ENCODE measurements at regions not wholly inside any gene's neighbourhood (a gene's known extent, or its start where the extent isn't known, plus 50 kb on each side); places are given as distances from the start of the nearest gene placed in this dataset.

GRCh38 chr21:27094184-27094948 lies 127.5 kb upstream of the ADAMTS5 start:
- Mint-ChIP-seq H3K27ac (no peak overlapping the region), H3K9me3 (ENCODE audit: low read depth) (peaks cover 5% of the 10 kb centered on the region), H3K4me1 (no peaks in the 10 kb centered on the region), H3K4me3 (no peak overlapping the region), H3K36me3 (no peaks in the 10 kb centered on the region), H3K27me3 (no peaks in the 10 kb centered on the region)
- CTCF ChIA-PET = no interaction called here
- no peak for DNase-seq
- ATAC-seq = no peak

- DNase-seq = no peak
- CTCF ChIA-PET = no interaction called here
- Mint-ChIP-seq H3K27me3 (no peaks in the 10 kb centered on the region), H3K4me1 (no peaks in the 10 kb centered on the region), H3K4me3 (no peak overlapping the region), H3K36me3 (no peaks in the 10 kb centered on the region), H3K9me3 (ENCODE audit: low read depth) (peaks cover 6% of the 10 kb centered on the region), H3K27ac (no peak overlapping the region)
- no peak for ATAC-seq
Measured at GRCh38 chr21:27086630-27087029, 119.7 kb upstream of the ADAMTS5 start.

- peaks cover 6% of the 10 kb centered on the region for H3K9me3 Mint-ChIP-seq (ENCODE audit: low read depth)
Measured at GRCh38 chr21:27086186-27086585, 119.3 kb upstream of the ADAMTS5 start.

DNA sequence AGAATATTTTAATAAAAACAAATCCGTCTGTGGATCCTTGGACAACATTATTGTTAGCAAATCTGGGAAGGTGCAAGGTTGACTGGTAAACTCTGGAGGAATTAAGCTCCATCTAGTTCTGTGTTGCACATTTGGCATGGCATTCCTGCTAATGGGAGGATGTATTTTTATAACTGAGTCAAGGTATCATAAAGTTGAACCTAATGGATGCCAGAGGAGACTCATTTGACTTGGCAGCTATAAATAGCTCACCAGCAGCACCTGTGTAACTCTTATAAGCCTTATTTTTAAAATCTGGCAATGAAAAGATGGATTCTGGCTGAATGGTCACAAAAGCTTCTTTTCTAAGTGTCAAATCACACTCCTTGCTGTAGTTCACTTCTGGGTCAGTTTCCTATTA lies 118.5 kb upstream of the ADAMTS5 start:
- Mint-ChIP-seq H3K4me1 (no peaks in the 10 kb centered on the region), H3K27ac (no peak overlapping the region), H3K27me3 (no peaks in the 10 kb centered on the region), H3K4me3 (no peak overlapping the region), H3K9me3 (ENCODE audit: low read depth) (peaks cover 8% of the 10 kb centered on the region), H3K36me3 (no peaks in the 10 kb centered on the region)
- ATAC-seq = no peak
- DNase-seq = no peak
- CTCF ChIA-PET = no interaction called here

More at GRCh38 chr21:27086186-27086585, 119.3 kb upstream of the ADAMTS5 start:
- no peak overlapping the region for H3K4me3 Mint-ChIP-seq
- DNase-seq (no peak), ATAC-seq (no peak)
- CTCF ChIA-PET = no interaction called here
- no peaks in the 10 kb centered on the region for H3K4me1 Mint-ChIP-seq
- H3K27me3 Mint-ChIP-seq = no peaks in the 10 kb centered on the region
- no peaks in the 10 kb centered on the region for H3K36me3 Mint-ChIP-seq
- H3K27ac Mint-ChIP-seq = no peak overlapping the region

DNA sequence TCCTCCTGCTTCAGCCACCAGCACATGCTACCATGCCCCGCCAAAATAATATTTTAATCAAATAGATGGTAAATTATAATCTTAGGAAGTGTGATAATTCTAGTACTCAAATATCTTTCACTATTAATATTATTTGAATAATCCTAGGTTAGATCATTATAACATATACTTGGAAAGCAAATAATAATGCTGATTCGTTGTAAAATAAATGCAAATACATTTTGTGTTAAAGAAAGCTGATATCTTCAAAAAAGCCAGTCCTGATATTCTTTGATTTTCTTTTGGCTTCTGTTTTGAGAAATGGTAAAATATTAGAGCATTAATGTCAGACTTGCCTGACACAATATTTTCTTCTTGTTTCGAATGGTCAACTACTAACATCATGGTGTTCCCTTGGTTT lies 116.3 kb upstream of the ADAMTS5 start:
- ATAC-seq (no peak), DNase-seq (no peak)
- Mint-ChIP-seq H3K27ac (no peak overlapping the region), H3K9me3 (ENCODE audit: low read depth) (peaks cover 8% of the 10 kb centered on the region), H3K27me3 (no peaks in the 10 kb centered on the region), H3K4me3 (no peak overlapping the region), H3K36me3 (no peaks in the 10 kb centered on the region), H3K4me1 (no peaks in the 10 kb centered on the region)
- CTCF ChIA-PET = no interaction called here

DNA sequence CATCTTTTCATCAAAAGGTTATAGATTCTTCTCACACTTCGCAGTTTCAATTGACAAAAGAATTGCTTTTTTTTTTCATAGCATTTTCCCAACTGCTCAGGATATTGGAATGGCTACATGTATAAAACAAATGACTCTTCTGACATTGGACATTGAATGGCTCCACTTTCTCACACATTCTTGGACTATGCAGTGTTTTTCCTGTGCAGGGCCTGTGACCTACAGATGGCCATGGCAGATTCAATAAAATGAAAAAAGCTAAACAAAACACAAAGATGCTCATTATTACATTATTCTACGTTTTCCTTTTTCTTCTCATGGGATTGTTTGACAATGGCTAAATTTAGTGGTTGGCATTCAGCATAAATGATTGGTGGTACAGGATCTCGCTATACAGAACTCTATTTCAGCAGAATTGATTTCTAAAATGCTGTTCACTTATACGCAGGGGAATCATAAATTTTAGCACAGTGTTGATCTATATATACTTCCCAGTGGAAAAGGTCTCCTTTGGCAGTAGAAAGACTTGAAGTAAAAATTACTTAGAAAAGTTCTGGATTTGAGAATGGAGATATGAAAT lies 115.6 kb upstream of the ADAMTS5 start:
- Mint-ChIP-seq H3K9me3 (ENCODE audit: low read depth) (peaks cover 8% of the 10 kb centered on the region), H3K4me3 (no peak overlapping the region), H3K36me3 (no peaks in the 10 kb centered on the region), H3K27ac (no peak overlapping the region), H3K4me1 (no peaks in the 10 kb centered on the region), H3K27me3 (no peaks in the 10 kb centered on the region)
- no peak for ATAC-seq
- CTCF ChIA-PET = no interaction called here
- DNase-seq = no peak

DNA sequence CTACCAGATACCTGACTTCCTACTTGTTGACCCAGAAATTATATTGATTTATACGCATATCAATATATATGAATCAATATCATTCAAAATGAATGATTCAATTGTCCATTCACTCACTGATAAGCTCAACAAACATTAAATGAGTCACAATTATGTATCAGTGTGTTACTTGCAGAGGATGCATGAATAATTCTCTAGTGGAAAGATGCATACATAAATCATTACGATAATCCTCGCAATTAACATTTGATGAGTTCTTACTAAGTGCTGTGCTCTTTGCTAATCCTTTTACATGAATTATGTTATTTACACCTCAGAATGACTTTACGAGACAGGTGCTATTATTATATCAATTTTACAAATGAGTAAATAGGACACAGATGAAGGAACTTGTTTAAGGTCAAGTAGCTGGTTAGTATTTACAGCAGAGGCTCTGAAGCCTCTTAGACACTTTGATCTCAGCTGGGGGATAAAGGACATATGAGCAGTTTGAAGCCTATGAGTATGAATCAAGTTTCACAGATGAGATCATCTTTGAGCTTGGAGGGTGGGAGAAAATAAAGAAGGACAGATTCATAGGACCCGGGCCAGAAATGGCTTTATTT lies 112.8 kb upstream of the ADAMTS5 start:
- Mint-ChIP-seq H3K27me3 (no peaks in the 10 kb centered on the region), H3K27ac (no peak overlapping the region), H3K36me3 (no peaks in the 10 kb centered on the region), H3K9me3 (ENCODE audit: low read depth) (peaks cover 6% of the 10 kb centered on the region), H3K4me1 (no peaks in the 10 kb centered on the region), H3K4me3 (no peak overlapping the region)
- no peak for DNase-seq
- no peak for ATAC-seq
- CTCF ChIA-PET = no interaction called here

GRCh38 chr21:27078915-27079314 lies 112.0 kb upstream of the ADAMTS5 start:
- H3K27ac Mint-ChIP-seq = no peak overlapping the region
- DNase-seq (no peak), ATAC-seq (no peak)
- no peaks in the 10 kb centered on the region for H3K27me3 Mint-ChIP-seq
- H3K4me3 Mint-ChIP-seq = no peak overlapping the region
- CTCF ChIA-PET = no interaction called here
- no peaks in the 10 kb centered on the region for H3K4me1 Mint-ChIP-seq
- no peaks in the 10 kb centered on the region for H3K36me3 Mint-ChIP-seq
- H3K9me3 Mint-ChIP-seq (ENCODE audit: low read depth) = peaks cover 5% of the 10 kb centered on the region

DNA sequence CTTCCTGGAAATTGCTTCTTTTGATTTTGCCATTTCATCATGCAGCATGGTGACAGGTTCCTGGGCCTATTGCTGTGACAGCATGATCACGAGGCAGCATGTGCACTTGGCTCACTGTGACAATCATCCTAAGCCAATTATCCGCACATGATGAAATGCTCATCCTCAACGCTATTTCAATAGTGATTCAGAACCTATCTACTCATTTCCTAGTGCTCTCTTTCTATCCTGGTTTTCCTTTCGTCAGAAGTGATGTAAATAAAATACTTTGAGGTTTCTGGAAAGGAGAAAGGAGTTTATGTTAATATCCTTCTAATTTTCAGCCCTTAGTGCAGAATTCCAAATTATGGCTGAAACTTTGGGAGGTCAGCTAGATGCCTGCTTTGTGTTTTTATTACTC lies 110.6 kb upstream of the ADAMTS5 start:
- Mint-ChIP-seq H3K27ac (no peak overlapping the region), H3K36me3 (no peaks in the 10 kb centered on the region), H3K4me3 (no peak overlapping the region), H3K27me3 (no peaks in the 10 kb centered on the region), H3K4me1 (no peaks in the 10 kb centered on the region), H3K9me3 (ENCODE audit: low read depth) (peaks cover 2% of the 10 kb centered on the region)
- DNase-seq (no peak), ATAC-seq (no peak)
- CTCF ChIA-PET = no interaction called here

GRCh38 chr21:27076025-27076424 lies 109.1 kb upstream of the ADAMTS5 start:
- peaks cover 6% of the 10 kb centered on the region for H3K9me3 Mint-ChIP-seq (ENCODE audit: low read depth)
- H3K4me1 Mint-ChIP-seq = no peaks in the 10 kb centered on the region
- CTCF ChIA-PET = no interaction called here
- DNase-seq (no peak), ATAC-seq (no peak)
- no peaks in the 10 kb centered on the region for H3K27me3 Mint-ChIP-seq
- H3K4me3 Mint-ChIP-seq = no peak overlapping the region
- H3K27ac Mint-ChIP-seq = no peak overlapping the region
- no peaks in the 10 kb centered on the region for H3K36me3 Mint-ChIP-seq

- ATAC-seq = no peak
- Mint-ChIP-seq H3K4me3 (no peak overlapping the region), H3K9me3 (ENCODE audit: low read depth) (peaks cover 3% of the 10 kb centered on the region), H3K36me3 (no peaks in the 10 kb centered on the region), H3K27ac (no peak overlapping the region), H3K27me3 (no peaks in the 10 kb centered on the region), H3K4me1 (no peaks in the 10 kb centered on the region)
- DNase-seq = no peak
- CTCF ChIA-PET = no interaction called here
Measured at GRCh38 chr21:27070861-27071670, 104.2 kb upstream of the ADAMTS5 start.

DNA sequence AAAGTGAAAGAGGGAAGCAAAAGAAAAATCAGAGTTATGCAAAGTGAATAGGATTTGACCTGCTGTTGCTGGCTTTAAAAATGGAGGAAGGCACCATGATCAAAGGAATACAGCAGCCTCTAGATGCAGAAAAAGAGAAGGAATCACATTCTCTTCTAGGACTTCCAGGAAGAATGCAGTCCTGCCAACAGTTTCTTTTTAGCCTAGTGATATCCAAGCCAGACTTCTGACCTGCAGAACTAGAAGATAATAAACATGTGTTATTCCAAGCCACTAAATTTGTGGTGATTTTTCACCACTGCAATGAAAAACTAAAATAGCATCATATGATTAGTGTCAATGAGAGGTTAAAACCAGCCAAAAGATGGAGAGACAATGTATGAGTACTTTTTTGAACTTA lies 101.9 kb upstream of the ADAMTS5 start:
- DNase-seq = no peak
- no peak overlapping the region for H3K27ac Mint-ChIP-seq
- peaks cover 5% of the 10 kb centered on the region for H3K9me3 Mint-ChIP-seq (ENCODE audit: low read depth)
- no peak for ATAC-seq
- H3K36me3 Mint-ChIP-seq = no peaks in the 10 kb centered on the region
- no peak overlapping the region for H3K4me3 Mint-ChIP-seq
- H3K27me3 Mint-ChIP-seq = no peaks in the 10 kb centered on the region
- CTCF ChIA-PET = no interaction called here
- no peaks in the 10 kb centered on the region for H3K4me1 Mint-ChIP-seq

DNA sequence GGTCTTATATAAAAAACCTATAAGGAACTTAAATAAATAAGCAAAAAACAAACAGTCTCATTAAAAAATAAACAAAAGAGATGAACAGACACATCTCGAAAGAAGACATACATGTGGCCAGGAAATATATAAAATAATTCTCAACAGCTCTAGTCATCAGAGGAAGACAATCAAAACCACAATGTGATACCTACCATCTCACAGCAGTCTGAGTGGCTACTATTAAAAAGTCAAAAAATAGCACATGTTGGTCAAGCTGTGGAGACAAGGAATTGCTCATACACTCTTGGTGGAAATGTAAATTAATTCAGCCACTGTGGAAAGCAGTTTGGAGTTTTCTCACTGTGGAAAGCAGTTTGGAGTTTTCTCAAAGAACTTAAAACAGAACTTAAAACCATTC lies 100.3 kb upstream of the ADAMTS5 start:
- Mint-ChIP-seq H3K4me3 (no peak overlapping the region), H3K9me3 (ENCODE audit: low read depth) (peaks cover 5% of the 10 kb centered on the region), H3K27ac (no peak overlapping the region), H3K36me3 (no peaks in the 10 kb centered on the region), H3K4me1 (no peaks in the 10 kb centered on the region), H3K27me3 (no peaks in the 10 kb centered on the region)
- CTCF ChIA-PET = no interaction called here
- no peak for ATAC-seq
- no peak for DNase-seq

DNA sequence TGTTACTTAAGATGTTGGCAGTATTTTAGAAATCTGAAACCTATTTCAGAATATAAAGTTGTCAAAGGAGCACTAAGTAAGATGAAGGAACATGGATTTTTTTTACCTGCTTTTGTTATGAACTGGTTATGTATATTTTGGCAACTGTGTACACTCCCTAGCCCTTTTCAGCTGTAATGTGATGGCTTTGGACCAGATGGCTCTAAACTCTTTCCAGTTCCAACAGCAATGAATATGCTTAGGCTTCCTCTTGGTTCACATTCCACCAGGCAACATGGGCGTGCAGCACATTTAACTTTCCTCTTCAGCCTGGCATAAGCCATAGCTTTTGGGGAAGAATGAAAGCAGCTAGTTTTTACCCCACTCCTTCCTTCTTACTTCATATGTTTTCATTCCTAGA lies 95.6 kb upstream of the ADAMTS5 start:
- no peak for ATAC-seq

More for the DNA sequence above, 95.6 kb upstream of the ADAMTS5 start:
- Mint-ChIP-seq H3K27me3 (no peaks in the 10 kb centered on the region), H3K36me3 (no peaks in the 10 kb centered on the region), H3K4me1 (no peaks in the 10 kb centered on the region), H3K4me3 (no peak overlapping the region), H3K9me3 (ENCODE audit: low read depth) (peaks cover 2% of the 10 kb centered on the region), H3K27ac (no peak overlapping the region)
- CTCF ChIA-PET = no interaction called here
- no peak for DNase-seq

All from activated CD8-positive, alpha-beta memory T cell treated with anti-CD3 and anti-CD28 coated beads, Interleukin-2, amount 10 ng/mL, durations not matched to agents 7 days and 5 days (primary cell).